ENCODE measurements at regions not wholly inside any gene's neighbourhood (a gene's known extent, or its start where the extent isn't known, plus 50 kb on each side); places are given as distances from the start of the nearest gene placed in this dataset.

DNA sequence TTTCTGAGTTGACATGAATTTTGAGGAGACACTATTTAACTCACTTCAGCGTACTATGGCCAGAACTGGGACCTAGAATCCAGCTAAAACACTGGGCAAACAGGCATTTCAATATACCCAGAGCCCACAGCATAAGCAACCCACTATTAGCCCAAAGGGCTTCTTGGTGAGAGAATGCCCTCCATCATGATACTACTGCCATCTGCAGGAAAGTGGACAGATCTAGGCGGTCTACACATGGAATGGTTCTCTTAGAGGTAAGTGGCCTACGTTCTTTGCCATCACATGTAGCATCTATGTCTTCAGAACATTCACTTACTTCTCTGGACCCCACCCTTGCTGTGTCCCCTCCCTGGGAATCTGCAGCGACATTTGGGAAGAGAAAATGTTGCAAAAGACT is 181.3 kb upstream of the LINC00305 start:
- Histone ChIP-seq H3K27me3 (ENCODE audit: insufficient read depth, low read length, poor library complexity) (no peaks in the 10 kb centered on the region), H4K20me1 (ENCODE audit: insufficient read depth, low read length) (no peaks in the 10 kb centered on the region), H3K4me2 (ENCODE audit: insufficient read depth, low read length) (no peak overlapping the region), H3K9ac (ENCODE audit: low read depth, low read length) (no peak overlapping the region), H3K79me2 (ENCODE audit: insufficient read depth, low read length) (no peaks in the 10 kb centered on the region), H2AFZ (ENCODE audit: low read depth, low read length) (no peak overlapping the region), H3K4me3 (ENCODE audit: low read depth in 1 of 2, low read length in 2 of 2) (no peak overlapping the region), H3K9me3 (ENCODE audit: insufficient read depth, low read length, severe bottlenecking) (no peaks in the 10 kb centered on the region), H3K27ac (ENCODE audit: low read length) (no peak overlapping the region), H3K36me3 (ENCODE audit: insufficient read depth, low read length) (no peaks in the 10 kb centered on the region), H3K4me1 (ENCODE audit: insufficient read depth, low read length) (no peaks in the 10 kb centered on the region)
- DNase-seq (no peak), ATAC-seq (ENCODE audit: insufficient read depth, low read depth) (no peak)
- TF ChIP-seq EZH2 (IDR thresholded peaks at IDR 0.05; ENCODE audit: borderline replicate concordance, low read depth, low read length, severe bottlenecking): no peak
- TF ChIP-seq, protein P1, sequence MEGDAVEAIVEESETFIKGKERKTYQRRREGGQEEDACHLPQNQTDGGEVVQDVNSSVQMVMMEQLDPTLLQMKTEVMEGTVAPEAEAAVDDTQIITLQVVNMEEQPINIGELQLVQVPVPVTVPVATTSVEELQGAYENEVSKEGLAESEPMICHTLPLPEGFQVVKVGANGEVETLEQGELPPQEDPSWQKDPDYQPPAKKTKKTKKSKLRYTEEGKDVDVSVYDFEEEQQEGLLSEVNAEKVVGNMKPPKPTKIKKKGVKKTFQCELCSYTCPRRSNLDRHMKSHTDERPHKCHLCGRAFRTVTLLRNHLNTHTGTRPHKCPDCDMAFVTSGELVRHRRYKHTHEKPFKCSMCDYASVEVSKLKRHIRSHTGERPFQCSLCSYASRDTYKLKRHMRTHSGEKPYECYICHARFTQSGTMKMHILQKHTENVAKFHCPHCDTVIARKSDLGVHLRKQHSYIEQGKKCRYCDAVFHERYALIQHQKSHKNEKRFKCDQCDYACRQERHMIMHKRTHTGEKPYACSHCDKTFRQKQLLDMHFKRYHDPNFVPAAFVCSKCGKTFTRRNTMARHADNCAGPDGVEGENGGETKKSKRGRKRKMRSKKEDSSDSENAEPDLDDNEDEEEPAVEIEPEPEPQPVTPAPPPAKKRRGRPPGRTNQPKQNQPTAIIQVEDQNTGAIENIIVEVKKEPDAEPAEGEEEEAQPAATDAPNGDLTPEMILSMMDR (IDR thresholded peaks at IDR 0.05; ENCODE audit: borderline replicate concordance, extremely low read depth, low read length, poor library complexity, severe bottlenecking): no peak

DNA sequence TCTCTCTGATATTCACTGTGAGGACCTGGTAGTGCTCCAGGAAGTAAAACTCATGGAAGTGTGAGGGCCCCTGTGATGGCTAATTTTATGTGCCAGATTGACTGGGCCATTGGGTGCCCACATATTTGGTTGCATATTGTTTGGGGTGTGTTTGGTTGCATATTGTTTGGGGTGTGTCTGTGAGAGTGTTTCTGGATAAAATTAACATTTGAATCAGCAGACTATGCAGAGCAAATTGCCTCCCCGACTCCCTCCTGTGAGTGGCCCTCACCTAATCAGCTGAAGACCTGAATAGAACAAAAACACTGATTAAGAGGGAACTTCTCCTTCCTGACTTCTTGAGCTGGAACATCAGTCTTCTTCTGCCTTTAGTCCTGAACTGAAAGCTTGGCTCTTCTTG is 173.3 kb upstream of the LINC00305 start:
- H3K9ac ChIP-seq (ENCODE audit: low read depth, low read length): no peak overlapping the region
- H3K27me3 ChIP-seq (ENCODE audit: insufficient read depth, low read length, poor library complexity): no peaks in the 10 kb centered on the region

DNA sequence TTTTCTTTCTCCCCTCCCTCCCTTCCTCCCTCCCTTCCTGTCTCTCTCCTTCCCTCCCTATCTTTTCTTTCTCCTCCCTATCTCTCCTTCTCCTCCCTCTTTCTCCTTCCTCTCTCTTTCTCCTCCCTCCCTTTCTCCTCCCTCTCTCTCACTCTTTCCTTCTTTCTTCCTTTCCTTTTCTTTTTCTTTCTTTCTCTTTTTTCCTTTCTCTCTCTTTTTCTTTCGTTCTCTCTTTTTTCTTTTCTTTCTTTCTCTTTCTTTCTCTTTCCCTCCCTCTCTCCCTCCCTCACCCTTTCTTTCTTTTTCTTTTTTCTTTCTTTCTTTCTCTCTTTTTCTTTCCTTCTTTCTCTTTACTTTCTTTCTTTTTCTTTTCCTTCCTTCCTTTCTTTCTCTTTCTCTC is 169.7 kb upstream of the LINC00305 start:
- ATAC-seq (ENCODE audit: insufficient read depth, low read depth) (no peak), DNase-seq (no peak)
- H3K27me3 ChIP-seq (ENCODE audit: insufficient read depth, low read length, poor library complexity): no peaks in the 10 kb centered on the region
- no peaks in the 10 kb centered on the region for H4K20me1 ChIP-seq (ENCODE audit: insufficient read depth, low read length)
- no peak overlapping the region for H3K4me2 ChIP-seq (ENCODE audit: insufficient read depth, low read length)
- H3K36me3 ChIP-seq (ENCODE audit: insufficient read depth, low read length): no peaks in the 10 kb centered on the region
- TF ChIP-seq, protein P1 (IDR thresholded peaks at IDR 0.05; ENCODE audit: borderline replicate concordance, extremely low read depth, low read length, poor library complexity, severe bottlenecking): no peak
- no peak overlapping the region for H3K9ac ChIP-seq (ENCODE audit: low read depth, low read length)
- no peaks in the 10 kb centered on the region for H3K79me2 ChIP-seq (ENCODE audit: insufficient read depth, low read length)
- H3K4me3 ChIP-seq (ENCODE audit: low read depth in 1 of 2, low read length in 2 of 2): no peak overlapping the region
- no peaks in the 10 kb centered on the region for H3K4me1 ChIP-seq (ENCODE audit: insufficient read depth, low read length)
- no peak overlapping the region for H2AFZ ChIP-seq (ENCODE audit: low read depth, low read length)
- no peak overlapping the region for H3K27ac ChIP-seq (ENCODE audit: low read length)
- H3K9me3 ChIP-seq (ENCODE audit: insufficient read depth, low read length, severe bottlenecking): no peaks in the 10 kb centered on the region

More for the DNA sequence above, 173.3 kb upstream of the LINC00305 start:
- Histone ChIP-seq H3K4me3 (ENCODE audit: low read depth in 1 of 2, low read length in 2 of 2) (no peak overlapping the region), H3K9me3 (ENCODE audit: insufficient read depth, low read length, severe bottlenecking) (no peaks in the 10 kb centered on the region), H3K36me3 (ENCODE audit: insufficient read depth, low read length) (no peaks in the 10 kb centered on the region), H3K4me1 (ENCODE audit: insufficient read depth, low read length) (no peaks in the 10 kb centered on the region), H3K79me2 (ENCODE audit: insufficient read depth, low read length) (no peaks in the 10 kb centered on the region), H3K27ac (ENCODE audit: low read length) (no peak overlapping the region), H2AFZ (ENCODE audit: low read depth, low read length) (no peak overlapping the region), H3K4me2 (ENCODE audit: insufficient read depth, low read length) (no peak overlapping the region), H4K20me1 (ENCODE audit: insufficient read depth, low read length) (no peaks in the 10 kb centered on the region)
- no peak for TF ChIP-seq EZH2 (IDR thresholded peaks at IDR 0.05; ENCODE audit: borderline replicate concordance, low read depth, low read length, severe bottlenecking)
- TF ChIP-seq, protein P1 (IDR thresholded peaks at IDR 0.05; ENCODE audit: borderline replicate concordance, extremely low read depth, low read length, poor library complexity, severe bottlenecking): no peak
- DNase-seq (no peak), ATAC-seq (ENCODE audit: insufficient read depth, low read depth) (no peak)

DNA sequence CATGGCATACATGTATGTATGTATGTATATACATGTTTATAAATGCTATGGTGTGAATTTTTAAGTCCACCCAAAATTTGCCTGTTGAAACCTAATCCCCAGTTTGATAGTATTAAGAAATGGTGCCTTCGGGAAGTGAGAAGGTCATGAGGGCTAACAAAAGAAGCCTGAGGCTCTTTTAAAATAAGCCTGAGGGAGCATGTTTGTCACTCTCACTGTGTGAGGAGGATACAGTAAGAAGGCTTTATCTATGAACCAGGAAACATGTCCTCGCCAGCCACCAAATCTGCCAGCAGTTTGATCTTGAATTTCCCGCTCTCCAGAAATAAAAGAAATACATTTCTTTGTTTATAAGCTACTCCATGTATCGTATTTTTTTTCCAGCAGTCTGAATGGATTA is 163.0 kb upstream of the LINC00305 start:
- H3K36me3 ChIP-seq (ENCODE audit: insufficient read depth, low read length): no peaks in the 10 kb centered on the region
- no peaks in the 10 kb centered on the region for H3K27me3 ChIP-seq (ENCODE audit: insufficient read depth, low read length, poor library complexity)
- H3K27ac ChIP-seq (ENCODE audit: low read length): no peak overlapping the region
- no peak overlapping the region for H3K9ac ChIP-seq (ENCODE audit: low read depth, low read length)
- DNase-seq (no peak), ATAC-seq (ENCODE audit: insufficient read depth, low read depth) (no peak)
- no peak overlapping the region for H3K4me2 ChIP-seq (ENCODE audit: insufficient read depth, low read length)
- TF ChIP-seq, protein P1 (IDR thresholded peaks at IDR 0.05; ENCODE audit: borderline replicate concordance, extremely low read depth, low read length, poor library complexity, severe bottlenecking): no peak
- no peak for TF ChIP-seq EZH2 (IDR thresholded peaks at IDR 0.05; ENCODE audit: borderline replicate concordance, low read depth, low read length, severe bottlenecking)
- H2AFZ ChIP-seq (ENCODE audit: low read depth, low read length): no peak overlapping the region
- no peak overlapping the region for H3K4me3 ChIP-seq (ENCODE audit: low read depth in 1 of 2, low read length in 2 of 2)
- no peaks in the 10 kb centered on the region for H3K9me3 ChIP-seq (ENCODE audit: insufficient read depth, low read length, severe bottlenecking)
- H4K20me1 ChIP-seq (ENCODE audit: insufficient read depth, low read length): no peaks in the 10 kb centered on the region
- no peaks in the 10 kb centered on the region for H3K4me1 ChIP-seq (ENCODE audit: insufficient read depth, low read length)
- H3K79me2 ChIP-seq (ENCODE audit: insufficient read depth, low read length): no peaks in the 10 kb centered on the region

Measured in DND-41 (cell line).